ENCODE measurements at regions not wholly inside any gene's neighbourhood (a gene's known extent, or its start where the extent isn't known, plus 50 kb on each side); places are given as distances from the start of the nearest gene placed in this dataset.
"Not testable (repeated sequence)": the region's sequence is repeated elsewhere in the genome, so short reads cannot be mapped to it uniquely, and the experiment has no call there.

GRCh38 chr5:15191012-15191411, 309.0 kb upstream of the FBXL7 start:
- DNase-seq = no peak

- DNase-seq = no peak
These were observed 311.9 kb upstream of the ANKH start for GRCh38 chr5:15183520-15183919.

GRCh38 chr5:15170173-15170572, 298.6 kb upstream of the ANKH start:
- DNase-seq = no peak

- no peak for DNase-seq
These were observed 296.8 kb upstream of the ANKH start for GRCh38 chr5:15168358-15168757.

- no peak for DNase-seq
These were observed 288.5 kb upstream of the ANKH start for GRCh38 chr5:15160091-15160490.

GRCh38 chr5:15159606-15160005, 288.0 kb upstream of the ANKH start:
- DNase-seq = no peak

- no peak for DNase-seq
These were observed 270.9 kb upstream of the ANKH start for GRCh38 chr5:15142458-15142857.

- no peak for DNase-seq
These were observed 265.8 kb upstream of the ANKH start for GRCh38 chr5:15137414-15137813.

- no peak for DNase-seq
These were observed 264.1 kb upstream of the ANKH start for GRCh38 chr5:15135661-15136060.

GRCh38 chr5:15133456-15133965, 261.9 kb upstream of the ANKH start:
- no peak for DNase-seq

GRCh38 chr5:15132816-15133405, 261.3 kb upstream of the ANKH start:
- DNase-seq = no peak

- DNase-seq = no peak
These were observed 260.3 kb upstream of the ANKH start for GRCh38 chr5:15131909-15132308.

GRCh38 chr5:15124871-15125568, 253.4 kb upstream of the ANKH start:
- DNase-seq = no peak

GRCh38 chr5:15124461-15124860, 252.9 kb upstream of the ANKH start:
- no peak for DNase-seq

GRCh38 chr5:15117688-15118087, 246.1 kb upstream of the ANKH start:
- no peak for DNase-seq

GRCh38 chr5:15116996-15117395, 245.4 kb upstream of the ANKH start:
- no peak for DNase-seq

- DNase-seq = peak; percentile 33
These were observed 235.1 kb upstream of the ANKH start for GRCh38 chr5:15106530-15107283.

GRCh38 chr5:15105799-15106393, 234.3 kb upstream of the ANKH start:
- DNase-seq = peak; percentile 66

GRCh38 chr5:15103864-15104263, 232.3 kb upstream of the ANKH start:
- DNase-seq = no peak

- DNase-seq = no peak
These were observed 231.6 kb upstream of the ANKH start for GRCh38 chr5:15103130-15103529.

GRCh38 chr5:15097552-15097951, 226.0 kb upstream of the ANKH start:
- no peak for DNase-seq

GRCh38 chr5:15096686-15097085, 225.1 kb upstream of the ANKH start:
- not testable (repeated sequence) for DNase-seq

GRCh38 chr5:15092801-15093200, 221.2 kb upstream of the ANKH start:
- no peak for DNase-seq

GRCh38 chr5:15085671-15086070, 214.1 kb upstream of the ANKH start:
- no peak for DNase-seq
